Tibial nerve (tissue), 4 donors: ENCODE measurements at regions not wholly inside any gene's neighbourhood (a gene's known extent, or its start where the extent isn't known, plus 50 kb on each side); places are given as distances from the start of the nearest gene placed in this dataset.

ENCODE experiments used
- DNase-seq, 2 donors: peaks; one replicate each; pipeline ENCODE4 v3.0.0-alpha.2; 2019; ENCODE audit warnings: low spot score in 2 of 2
- H3K27ac ChIP-seq, 4 donors: fragments of 200-600 bp; sonication (generic) in 3 of 4; one replicate each; pipeline ENCODE4 v1.5.1; 2017 to 2019; ENCODE audit warnings: mild to moderate bottlenecking in 1 of 4
- H3K27me3 ChIP-seq, 2 donors: fragments of 200-600 bp; sonication (generic) in 1 of 2; one replicate each; pipeline versions ENCODE4 v1.5.1 to v1.6.0; 2017 to 2019
- H3K36me3 ChIP-seq, 3 donors: fragments of 200-600 bp; sonication (generic); one replicate each; pipeline ENCODE4 v1.5.1; 2018 to 2019
- H3K4me1 ChIP-seq, 4 donors: fragments of 200-600 bp; sonication (generic) in 3 of 4; one replicate each; pipeline ENCODE4 v1.5.1; 2017 to 2019
- H3K4me3 ChIP-seq, 4 donors: fragments of 200-600 bp; sonication (generic) in 3 of 4; one replicate each; pipeline ENCODE4 v1.5.1; 2017 to 2019; ENCODE audit warnings: mild to moderate bottlenecking in 1 of 4, moderate library complexity in 1 of 4
- H3K9me3 ChIP-seq, 4 donors: fragments of 200-600 bp; sonication (generic) in 3 of 4; one replicate each; pipeline ENCODE4 v1.5.1; 2017 to 2019
- EP300 ChIP-seq, 2 donors: sonication (generic); formaldehyde crosslinking; IDR thresholded peaks; one replicate each; pipeline ENCODE4 v1.6.1; 2017; ENCODE audit warnings: antibody characterized with exemption in 2 of 2, mild to moderate bottlenecking in 1 of 2
- POLR2A ChIP-seq, 2 donors: fragments of 450-650 bp; IDR thresholded peaks; one replicate each; pipeline ENCODE4 v1.6.1; 2017; ENCODE audit warnings: antibody characterized with exemption in 2 of 2, mild to moderate bottlenecking in 2 of 2, moderate library complexity in 2 of 2
- WGBS, 2 donors: methylation state at CpG; one replicate each; pipeline ENCODE4 v1.1.5; 2018; 5-methylcytosine and 5-hydroxymethylcytosine counted together
- TF ChIP-seq, protein P1 (sequence below), 5 experiments: fragments of 200-600 bp in 3 of 5; fragments of 450-650 bp in 2 of 5; sonication (generic) in 3 of 5; IDR thresholded peaks; one replicate each; pipeline ENCODE4 v1.5.1; 2016 to 2019; ENCODE audit warnings: antibody characterized with exemption in 5 of 5, mild to moderate bottlenecking in 3 of 5, moderate library complexity in 2 of 5

DNA sequence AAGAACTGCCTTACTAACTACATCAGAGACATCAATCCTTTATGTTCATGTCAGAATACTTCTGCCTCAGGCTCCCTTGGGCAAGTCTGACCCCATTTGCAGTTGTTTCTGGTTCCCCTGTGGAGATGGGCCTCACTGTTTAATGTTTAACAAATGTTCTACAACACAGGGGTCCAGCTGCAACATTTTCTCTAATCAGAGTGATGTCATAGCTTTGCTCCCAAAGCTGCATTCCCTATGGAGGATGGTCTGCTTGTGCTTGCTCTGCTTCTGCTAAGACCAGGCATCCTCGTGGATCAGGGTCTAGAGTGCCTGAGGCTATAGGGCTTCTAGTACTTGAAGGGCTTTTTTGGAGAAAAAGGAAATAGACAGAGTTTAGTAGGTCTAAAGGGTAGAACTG is 1071.2 kb downstream of the TTLL7 start:
- Histone ChIP-seq H3K27me3 (no peaks in the 10 kb centered on the region), H3K36me3 (no peaks in the 10 kb centered on the region), H3K4me3 (no peak overlapping the region), H3K4me1 (no peaks in the 10 kb centered on the region), H3K27ac (no peak overlapping the region), H3K9me3 (no peaks in the 10 kb centered on the region)
- TF ChIP-seq, protein P1, sequence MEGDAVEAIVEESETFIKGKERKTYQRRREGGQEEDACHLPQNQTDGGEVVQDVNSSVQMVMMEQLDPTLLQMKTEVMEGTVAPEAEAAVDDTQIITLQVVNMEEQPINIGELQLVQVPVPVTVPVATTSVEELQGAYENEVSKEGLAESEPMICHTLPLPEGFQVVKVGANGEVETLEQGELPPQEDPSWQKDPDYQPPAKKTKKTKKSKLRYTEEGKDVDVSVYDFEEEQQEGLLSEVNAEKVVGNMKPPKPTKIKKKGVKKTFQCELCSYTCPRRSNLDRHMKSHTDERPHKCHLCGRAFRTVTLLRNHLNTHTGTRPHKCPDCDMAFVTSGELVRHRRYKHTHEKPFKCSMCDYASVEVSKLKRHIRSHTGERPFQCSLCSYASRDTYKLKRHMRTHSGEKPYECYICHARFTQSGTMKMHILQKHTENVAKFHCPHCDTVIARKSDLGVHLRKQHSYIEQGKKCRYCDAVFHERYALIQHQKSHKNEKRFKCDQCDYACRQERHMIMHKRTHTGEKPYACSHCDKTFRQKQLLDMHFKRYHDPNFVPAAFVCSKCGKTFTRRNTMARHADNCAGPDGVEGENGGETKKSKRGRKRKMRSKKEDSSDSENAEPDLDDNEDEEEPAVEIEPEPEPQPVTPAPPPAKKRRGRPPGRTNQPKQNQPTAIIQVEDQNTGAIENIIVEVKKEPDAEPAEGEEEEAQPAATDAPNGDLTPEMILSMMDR (IDR thresholded peaks at IDR 0.05), result no peak
- TF ChIP-seq EP300 (IDR thresholded peaks at IDR 0.05) (no peak), POLR2A (IDR thresholded peaks at IDR 0.05) (no peak)
- no peak for DNase-seq
- WGBS, 2 donors, result 41 to 56% methylated on average over 1 of the region's 1 CpG

DNA sequence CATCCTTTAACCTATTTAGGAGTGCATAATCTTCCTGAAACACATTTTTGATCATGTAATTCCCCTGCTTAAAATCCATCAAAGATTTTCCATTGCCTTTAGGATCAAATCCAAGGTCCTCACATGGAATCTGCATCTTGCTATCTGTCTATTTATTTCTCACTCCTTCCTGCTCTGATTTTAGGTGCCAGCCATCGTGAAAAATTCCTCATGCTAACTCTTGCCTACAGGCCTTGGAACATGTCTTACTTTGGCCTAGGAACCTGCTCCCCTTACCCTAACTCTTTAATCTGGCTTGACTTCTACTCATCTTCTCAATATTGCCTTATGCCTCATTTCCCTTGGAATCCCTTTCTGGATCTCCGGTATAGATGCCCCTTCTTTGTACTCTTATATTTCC is 1074.3 kb downstream of the TTLL7 start:
- WGBS, 2 donors, result 84% methylated on average over 2 of the region's 2 CpGs

DNA sequence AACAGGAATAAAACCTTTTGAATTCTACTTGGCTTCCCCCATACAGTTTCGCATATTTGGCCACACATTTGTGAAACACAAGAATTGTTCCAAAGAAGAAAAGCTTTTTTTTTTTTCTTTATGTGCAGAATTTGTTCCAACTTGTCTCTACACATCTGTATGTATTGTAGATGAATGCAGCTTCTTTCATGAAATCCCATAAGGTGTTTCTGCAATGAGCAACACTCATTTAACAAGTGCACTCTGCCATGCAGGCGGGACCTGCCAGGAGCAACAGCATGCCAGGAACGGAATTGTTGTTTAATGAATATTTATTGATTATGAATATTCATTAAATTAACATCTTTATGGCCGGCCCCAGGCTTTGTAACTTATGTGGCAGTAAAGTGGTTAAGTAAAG is 1075.0 kb downstream of the TTLL7 start:
- no peak for TF ChIP-seq EP300 (IDR thresholded peaks at IDR 0.05)
- no peak for TF ChIP-seq POLR2A (IDR thresholded peaks at IDR 0.05)
- TF ChIP-seq, protein P1 (IDR thresholded peaks at IDR 0.05), result no peak
- peaks cover 0 to 29% (median 6%) of the 10 kb centered on the region in 4 donors for H3K4me1 ChIP-seq
- H3K9me3 ChIP-seq, result no peaks in the 10 kb centered on the region
- no peaks in the 10 kb centered on the region for H3K27me3 ChIP-seq
- H3K27ac ChIP-seq, result no peak overlapping the region
- no peaks in the 10 kb centered on the region for H3K36me3 ChIP-seq
- 78 to 80% methylated on average over 4 of the region's 4 CpGs for WGBS, 2 donors
- no peak for DNase-seq
- H3K4me3 ChIP-seq, result no peak overlapping the region

More for the DNA sequence above, 1074.3 kb downstream of the TTLL7 start:
- peaks cover 0 to 22% (median 4%) of the 10 kb centered on the region in 4 donors for H3K4me1 ChIP-seq
- no peak overlapping the region for H3K27ac ChIP-seq
- TF ChIP-seq EP300 (IDR thresholded peaks at IDR 0.05) (no peak), POLR2A (IDR thresholded peaks at IDR 0.05) (no peak)
- TF ChIP-seq, protein P1 (IDR thresholded peaks at IDR 0.05), result no peak
- no peaks in the 10 kb centered on the region for H3K36me3 ChIP-seq
- H3K9me3 ChIP-seq, result no peaks in the 10 kb centered on the region
- H3K27me3 ChIP-seq, result no peaks in the 10 kb centered on the region
- DNase-seq, result no peak
- no peak overlapping the region for H3K4me3 ChIP-seq

DNA sequence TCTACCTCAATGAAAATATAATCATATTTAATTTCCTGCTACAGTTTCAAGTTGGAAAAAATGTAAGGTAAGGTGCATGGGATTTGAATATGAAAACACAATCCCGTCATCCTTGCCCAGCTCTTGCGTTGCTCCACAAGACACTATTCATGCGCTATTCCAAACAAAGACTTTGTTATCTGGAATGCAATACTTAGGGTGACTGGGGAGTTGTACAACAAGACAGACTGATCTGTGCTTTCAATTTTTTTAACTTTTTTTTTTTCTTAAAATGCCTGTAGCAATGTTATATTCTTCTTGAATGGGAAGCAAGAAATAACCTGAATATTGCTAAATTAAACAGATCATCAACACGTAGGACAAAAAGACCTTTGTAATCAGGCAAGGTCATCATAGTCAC is 1077.2 kb downstream of the TTLL7 start:
- Histone ChIP-seq H3K9me3 (no peaks in the 10 kb centered on the region), H3K4me1 (peaks cover 0 to 29% (median 6%) of the 10 kb centered on the region in 4 donors), H3K4me3 (no peak overlapping the region), H3K27ac (no peak overlapping the region), H3K36me3 (no peaks in the 10 kb centered on the region), H3K27me3 (no peaks in the 10 kb centered on the region)
- 39 to 41% methylated on average over 4 of the region's 4 CpGs for WGBS, 2 donors
- TF ChIP-seq POLR2A (IDR thresholded peaks at IDR 0.05) (no peak), EP300 (IDR thresholded peaks at IDR 0.05) (no peak)
- TF ChIP-seq, protein P1 (IDR thresholded peaks at IDR 0.05), result no peak
- DNase-seq, result no peak

GRCh38 chr1:82920418-82921248 is 1078.3 kb downstream of the TTLL7 start:
- peaks cover 0 to 29% (median 6%) of the 10 kb centered on the region in 4 donors for H3K4me1 ChIP-seq
- DNase-seq, result no peak
- peak overlapping the region in 2 of 4 donors; percentile 23 to 30 for H3K27ac ChIP-seq
- TF ChIP-seq EP300 (IDR thresholded peaks at IDR 0.05), result no peak
- TF ChIP-seq, protein P1 (IDR thresholded peaks at IDR 0.05), result no peak
- TF ChIP-seq POLR2A (IDR thresholded peaks at IDR 0.05), result no peak
- no peaks in the 10 kb centered on the region for H3K9me3 ChIP-seq
- 53 to 57% methylated on average over 4 of the region's 4 CpGs for WGBS, 2 donors
- no peaks in the 10 kb centered on the region for H3K27me3 ChIP-seq
- no peaks in the 10 kb centered on the region for H3K36me3 ChIP-seq
- no peak overlapping the region for H3K4me3 ChIP-seq
